HG03045 (cell line): ENCODE measurements at regions not wholly inside any gene's neighbourhood (a gene's known extent, or its start where the extent isn't known, plus 50 kb on each side); places are given as distances from the start of the nearest gene placed in this dataset.

Source experiments
- ATAC-seq: cut with Tn5 transposase; IDR thresholded peaks from one replicate; pipeline ENCODE4 v1.9.1; 2021; ENCODE audit warnings: mild to moderate bottlenecking, moderate library complexity; ENCODE audit not compliant: unreplicated experiment

DNA sequence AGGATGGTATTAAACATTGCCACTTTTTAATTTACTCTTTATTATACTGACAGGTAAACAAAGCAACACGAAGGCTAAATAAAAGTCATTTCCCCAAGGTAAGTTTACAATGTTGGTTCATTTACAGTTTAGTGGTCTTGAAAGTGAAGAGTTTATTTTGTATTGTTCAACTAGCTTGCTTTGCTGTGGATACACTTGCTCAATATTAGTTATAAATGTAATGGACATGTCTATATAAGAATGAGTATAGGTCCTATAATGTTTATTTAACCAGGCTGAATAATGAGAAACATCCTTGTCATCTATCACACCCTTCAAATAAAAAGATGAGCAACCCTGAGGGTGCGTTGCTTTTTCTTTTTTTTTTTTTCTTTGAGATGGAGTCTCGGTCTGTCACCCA is 1129.4 kb downstream of the TSN start:
- ATAC-seq, result no peak

DNA sequence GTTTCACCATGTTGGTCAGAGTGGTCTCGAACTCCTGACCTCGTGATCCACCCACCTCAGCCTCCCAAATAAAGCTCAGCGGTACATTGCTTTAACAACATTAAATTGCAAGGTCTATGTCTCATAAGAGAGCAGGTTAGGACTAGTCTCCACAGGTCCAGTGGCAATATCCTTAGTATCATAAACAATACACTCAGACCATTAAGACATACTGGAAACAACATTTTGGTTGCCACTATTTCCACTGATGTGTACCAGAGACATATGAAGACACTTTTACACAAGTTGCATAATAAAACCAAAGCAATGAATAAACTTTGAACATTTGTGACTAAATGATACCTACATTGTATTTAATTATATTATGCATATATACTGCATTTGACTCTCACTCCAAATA is 1130.0 kb downstream of the TSN start:
- no peak for ATAC-seq

DNA sequence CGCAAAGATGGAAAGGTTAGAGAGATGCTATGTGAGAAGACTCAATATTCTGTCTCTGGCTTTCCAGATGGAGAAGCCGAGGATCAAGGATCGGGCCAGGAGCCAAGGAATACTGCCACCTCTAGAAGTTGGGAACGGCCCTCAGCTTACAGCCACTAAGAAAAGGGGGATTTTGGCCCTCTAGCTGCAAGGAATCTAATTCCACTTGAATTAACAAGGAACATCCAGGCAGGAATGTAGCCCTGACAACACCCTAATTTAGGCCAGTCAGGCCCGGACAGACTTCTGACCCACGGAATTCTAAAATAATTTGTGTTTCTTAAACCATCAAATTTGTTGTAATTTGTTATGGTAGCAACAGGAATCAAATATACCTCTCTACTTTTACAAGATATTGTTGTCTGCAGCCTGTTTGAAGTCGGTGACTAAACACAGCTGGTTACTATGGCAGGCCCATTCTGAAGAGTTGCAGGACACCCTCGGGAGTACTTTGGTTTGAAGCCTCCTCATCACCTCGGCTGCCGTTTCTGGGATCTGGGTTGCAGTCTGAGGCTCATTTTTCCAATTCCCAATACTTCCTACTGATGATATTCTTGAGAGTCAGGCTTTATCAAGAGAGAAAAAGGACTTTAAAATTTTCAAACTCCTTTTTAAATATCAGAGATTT is 1131.2 kb downstream of the TSN start:
- no peak for ATAC-seq

DNA sequence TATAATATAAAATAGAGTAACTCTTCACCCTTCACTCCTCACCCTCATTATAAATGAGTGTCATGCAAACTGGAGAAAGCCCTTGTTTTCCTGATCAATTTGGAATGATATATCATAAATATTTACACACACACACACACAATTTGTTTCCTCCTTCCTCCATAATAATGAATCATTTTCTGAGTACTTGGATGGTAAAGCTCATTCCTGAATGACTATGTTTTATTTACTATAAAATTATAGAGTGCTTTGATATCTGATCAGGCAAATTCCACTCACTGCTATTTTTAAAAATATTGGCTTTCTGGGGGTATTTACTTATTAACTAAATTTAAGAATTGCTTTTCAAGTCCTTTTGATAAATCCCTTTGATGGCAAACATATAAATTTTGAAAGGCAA is 1125.5 kb upstream of the CNTNAP5 start:
- ATAC-seq, result no peak

DNA sequence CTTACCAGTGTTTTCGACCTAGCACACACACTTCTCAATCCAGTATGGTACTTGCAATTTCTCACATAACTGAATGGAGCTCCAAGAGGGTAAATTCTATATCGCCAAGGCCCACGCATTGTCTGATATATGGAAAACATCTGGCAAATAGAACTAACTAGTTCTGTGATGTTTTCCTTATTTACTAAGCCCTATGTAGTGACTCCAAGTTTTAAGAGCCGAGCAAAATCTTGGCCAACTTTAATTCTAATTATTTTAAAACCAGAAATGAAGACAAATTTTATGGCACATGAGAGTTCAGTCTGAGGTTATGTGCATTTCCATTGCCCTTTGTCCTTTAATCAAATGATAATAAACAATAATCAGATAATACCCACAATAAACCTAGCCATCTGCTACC is 1119.7 kb upstream of the CNTNAP5 start:
- ATAC-seq, result no peak

DNA sequence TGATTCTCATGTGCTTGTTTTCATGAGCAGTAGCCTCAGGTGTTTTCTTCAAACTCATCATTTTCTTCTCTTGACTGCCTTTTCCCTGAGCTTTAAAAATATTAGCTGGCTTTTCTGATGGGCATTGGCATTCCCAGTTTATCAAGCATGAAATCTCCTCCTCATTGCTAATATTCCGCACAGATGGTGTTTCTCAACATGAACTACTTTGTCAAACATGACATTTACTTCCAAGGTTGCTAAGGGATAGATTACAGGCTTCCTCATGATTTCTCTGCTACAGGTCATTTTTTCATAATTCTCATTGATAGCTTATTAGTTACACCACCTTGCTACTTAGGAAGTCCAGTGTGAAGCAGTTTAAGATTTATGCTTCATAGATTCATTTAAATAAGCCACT is 1116.9 kb upstream of the CNTNAP5 start:
- no peak for ATAC-seq

DNA sequence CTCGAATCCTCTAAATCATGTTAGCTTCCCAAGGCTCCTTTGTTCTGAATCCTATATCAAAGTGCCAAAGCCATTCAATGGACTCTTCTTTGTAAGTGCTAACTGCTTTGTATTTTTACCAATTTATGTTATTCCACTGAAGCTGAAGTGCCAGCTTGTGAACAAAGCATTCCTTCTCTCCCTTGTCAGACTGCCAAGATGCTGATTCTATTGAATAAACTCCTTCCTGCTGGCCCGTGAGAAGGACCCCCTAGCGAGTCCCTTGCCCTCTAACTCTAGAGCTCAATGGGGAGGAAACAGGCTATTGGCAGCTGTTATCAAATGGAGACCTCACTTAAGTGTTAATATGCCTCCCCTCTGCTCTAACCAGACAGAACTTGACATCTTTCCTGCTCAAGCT is 1097.9 kb upstream of the CNTNAP5 start:
- no peak for ATAC-seq

DNA sequence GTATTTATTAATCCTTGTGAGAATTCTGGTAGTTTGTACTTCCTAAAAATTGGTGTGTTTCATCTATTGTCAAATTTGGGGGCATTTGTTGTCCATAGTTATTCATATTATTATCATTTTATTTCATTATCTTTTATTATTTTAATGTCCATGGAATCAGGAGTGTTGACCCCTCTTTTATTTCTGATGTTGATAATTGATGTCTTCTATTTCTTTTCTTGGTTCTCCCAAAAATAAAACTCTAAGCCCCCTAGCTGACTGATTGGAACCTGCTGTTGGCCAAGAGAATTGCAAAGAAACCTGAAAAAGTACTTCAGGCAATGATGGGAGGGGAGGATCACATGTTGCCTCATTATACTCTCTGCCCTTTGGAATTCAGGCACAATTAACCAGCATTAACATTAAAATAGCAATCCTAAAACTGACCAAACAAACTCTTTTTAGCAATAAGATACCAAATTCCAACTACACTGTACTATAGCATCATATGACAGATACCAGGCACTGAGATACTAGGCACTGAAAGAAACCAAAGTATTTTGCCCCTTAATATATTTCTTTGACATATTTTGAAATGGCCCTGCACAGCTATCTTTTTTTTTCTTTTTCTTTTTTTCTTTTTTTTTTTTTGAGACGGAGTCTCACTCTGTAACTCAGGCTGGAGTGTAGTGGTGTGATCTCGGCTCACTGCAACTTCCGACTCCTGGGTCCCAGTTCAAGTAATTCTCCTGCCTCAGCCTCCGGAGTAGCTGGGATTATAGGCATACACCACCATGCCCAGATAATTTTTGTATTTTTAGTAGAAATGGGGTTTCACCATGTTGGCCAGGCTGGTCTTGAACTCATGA is 1097.2 kb upstream of the CNTNAP5 start:
- no peak for ATAC-seq

DNA sequence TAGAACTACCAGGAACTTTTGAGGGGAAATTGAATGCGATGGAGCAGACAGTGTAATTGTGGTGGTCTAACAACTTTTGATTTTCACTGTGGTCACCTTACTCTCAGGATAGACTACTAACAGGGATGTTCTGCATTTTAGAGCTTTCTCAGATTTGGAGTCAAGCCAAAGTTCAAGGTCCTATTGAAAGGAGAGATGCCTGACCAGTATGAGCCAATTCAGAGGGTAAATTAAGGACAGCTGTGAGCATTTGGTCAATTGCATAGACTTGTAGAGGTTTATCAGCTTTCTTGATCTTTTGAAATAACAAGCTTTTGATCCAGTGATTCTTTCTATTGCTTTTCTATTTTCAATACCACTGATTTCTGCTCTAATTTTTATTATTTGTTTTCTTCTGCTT is 1095.7 kb upstream of the CNTNAP5 start:
- no peak for ATAC-seq

DNA sequence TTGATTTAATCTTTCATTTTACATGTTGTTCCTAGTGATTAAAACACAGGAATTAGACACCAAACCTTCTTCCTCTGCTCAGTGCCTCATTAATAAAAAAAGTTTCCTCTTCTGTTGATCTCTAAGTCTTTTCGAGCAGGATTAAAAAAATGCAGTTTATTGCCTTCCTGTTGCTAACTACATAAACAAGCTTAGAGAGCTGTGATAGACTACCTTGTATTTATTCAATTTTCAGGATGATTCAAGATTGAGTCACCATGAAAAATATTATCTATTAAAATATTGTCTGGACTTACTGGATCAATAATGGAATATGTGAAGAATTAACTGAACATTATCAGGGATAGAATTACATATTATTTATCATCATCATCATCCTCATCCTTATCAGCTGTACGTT is 1089.6 kb upstream of the CNTNAP5 start:
- no peak for ATAC-seq

DNA sequence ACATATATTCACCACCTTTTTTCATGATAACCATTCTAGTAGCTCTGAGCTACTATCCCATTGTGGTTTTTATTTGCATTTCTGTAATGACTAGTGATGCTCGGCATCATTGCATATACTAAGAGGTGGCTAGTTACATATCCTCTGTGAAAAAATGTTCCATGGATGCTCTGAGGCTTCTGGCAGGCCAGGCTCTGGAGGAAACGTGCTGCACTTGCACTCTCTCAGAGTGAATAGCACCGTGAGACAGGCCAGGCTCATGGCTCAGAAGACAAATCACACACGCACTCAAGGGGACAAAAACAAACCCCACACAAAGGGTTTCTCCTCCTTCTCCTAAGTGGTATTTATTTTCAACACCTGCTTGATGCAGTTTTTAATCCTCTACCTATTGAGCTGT is 1085.3 kb upstream of the CNTNAP5 start:
- no peak for ATAC-seq

DNA sequence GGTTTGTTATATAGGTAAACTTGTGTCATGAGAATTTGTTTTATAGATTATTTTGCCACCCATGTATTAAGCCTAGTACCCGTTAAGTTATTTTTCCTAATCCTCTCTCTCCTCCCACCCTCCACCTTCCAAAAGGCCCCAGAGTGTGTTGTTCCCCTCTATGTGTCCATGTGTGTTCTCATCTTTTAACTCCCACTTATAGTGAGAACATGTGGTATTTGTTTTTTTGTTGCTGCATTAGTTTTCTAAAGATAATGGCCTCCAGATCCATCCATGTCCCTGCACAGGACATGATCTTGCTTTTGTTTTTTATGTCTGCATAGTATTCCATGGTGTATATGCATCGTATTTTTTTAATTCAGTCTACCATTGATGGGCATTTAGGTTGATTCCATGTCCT is 1075.6 kb upstream of the CNTNAP5 start:
- no peak for ATAC-seq

DNA sequence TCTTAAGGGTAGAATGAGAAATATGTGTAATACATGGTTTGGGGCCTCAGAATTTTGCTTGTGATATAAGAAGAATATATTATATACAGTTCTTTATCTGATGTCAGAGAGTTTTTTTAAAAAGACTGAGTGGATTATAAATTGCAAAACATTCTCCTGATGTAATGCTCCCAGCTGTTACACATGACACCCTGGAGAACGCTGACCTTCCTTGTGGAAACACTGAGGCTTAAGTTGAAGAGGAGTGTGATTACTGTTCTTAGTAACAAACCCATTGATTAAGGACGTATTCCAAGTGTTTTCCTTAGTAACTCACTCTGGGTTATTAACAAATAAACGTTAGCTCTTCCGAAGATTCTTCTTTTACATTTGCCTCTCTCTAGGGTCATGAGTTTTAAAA is 1069.3 kb upstream of the CNTNAP5 start:
- ATAC-seq, result no peak

DNA sequence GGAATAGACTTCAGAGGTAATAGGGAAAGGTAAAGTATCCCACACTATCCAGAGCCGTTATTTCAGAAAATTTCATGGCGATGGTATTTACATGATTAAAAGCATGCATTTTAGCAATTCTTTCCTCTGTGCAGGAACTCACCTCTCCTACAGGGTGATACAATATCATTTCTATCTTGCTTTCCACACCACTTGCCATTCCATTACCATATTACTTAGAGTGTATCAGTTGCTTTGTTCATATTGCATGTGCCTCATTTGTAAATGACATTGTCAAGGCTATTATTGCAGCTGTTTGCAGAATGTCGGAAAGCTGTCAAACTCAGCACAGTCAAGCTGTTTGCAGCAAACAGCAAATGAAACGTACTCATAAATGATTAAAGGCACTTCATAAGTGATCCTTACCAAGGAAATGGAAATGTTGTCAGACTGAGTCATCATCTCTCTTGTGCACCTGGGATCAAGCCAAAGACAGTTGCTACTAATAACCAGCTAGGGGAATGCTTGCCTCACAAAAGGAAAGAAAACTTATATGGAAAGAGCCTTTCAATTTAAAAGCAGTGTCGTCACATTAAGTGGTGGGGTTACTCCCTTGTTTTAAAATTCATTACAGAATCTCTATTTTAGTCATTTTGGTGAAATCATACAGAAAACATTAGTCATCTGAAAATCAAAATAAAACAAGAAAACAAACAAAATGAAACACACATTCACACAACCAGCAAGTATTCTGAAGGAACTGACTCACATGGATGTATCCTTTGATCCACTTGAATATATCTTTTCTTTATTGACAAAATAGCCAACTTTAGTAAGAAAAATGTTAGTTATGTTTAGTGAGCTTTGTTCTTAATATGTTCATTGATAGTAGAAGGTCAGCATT is 1064.1 kb upstream of the CNTNAP5 start:
- no peak for ATAC-seq

DNA sequence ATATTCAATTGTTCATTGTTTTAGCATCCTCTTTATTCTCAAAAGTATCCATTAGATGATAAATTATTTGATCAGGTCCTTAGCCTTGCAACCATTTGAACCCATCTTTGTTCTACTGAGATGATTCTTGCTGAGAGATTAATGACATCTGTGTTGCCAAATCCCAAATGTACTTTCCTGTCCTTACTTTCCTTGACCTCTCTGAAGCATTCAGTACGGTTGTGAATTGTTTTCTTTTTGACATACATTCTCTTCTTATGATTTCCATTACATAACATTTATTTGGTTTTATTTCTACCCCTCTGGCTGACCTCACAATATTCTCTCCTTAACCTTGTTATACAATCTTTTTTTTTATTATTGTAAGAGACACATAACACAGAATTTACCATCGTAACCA is 1058.6 kb upstream of the CNTNAP5 start:
- ATAC-seq, result no peak

DNA sequence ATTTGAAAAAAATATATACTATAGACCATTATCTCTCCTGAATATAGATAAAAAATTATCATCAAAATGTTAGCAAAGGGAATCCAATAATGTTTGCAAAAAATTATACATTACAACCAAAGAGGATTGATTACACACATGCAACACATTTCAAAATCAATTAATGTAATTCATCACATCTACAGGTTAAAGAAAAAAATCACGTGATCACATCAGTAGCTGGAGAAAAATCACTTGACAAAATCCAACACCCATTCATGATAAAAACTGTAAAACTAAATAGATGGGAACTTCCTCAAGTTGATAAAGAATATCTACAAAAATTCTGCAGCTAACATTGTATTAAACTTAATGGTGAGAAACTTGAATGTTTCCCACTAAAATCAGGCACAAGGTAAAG is 1047.5 kb upstream of the CNTNAP5 start:
- no peak for ATAC-seq

DNA sequence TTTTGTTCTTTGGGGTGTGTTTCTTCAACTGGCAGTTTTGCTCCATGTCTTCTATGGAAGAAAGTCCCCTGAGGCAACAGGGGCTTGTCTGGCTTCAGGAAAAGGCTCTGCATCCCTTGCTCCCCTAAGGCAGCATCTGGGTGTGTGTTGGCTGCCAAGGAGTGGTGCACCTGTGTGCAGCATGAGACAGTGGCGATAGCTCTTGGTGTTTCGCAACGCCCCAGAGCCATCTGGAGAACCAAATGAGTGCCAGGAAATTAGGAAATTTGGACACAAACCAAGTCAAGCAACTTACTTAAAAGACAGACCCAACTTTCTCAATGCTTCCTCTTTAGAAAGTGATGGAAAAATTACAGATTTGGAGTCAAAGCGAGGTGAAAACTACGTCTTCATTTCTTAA is 1044.4 kb upstream of the CNTNAP5 start:
- no peak for ATAC-seq

DNA sequence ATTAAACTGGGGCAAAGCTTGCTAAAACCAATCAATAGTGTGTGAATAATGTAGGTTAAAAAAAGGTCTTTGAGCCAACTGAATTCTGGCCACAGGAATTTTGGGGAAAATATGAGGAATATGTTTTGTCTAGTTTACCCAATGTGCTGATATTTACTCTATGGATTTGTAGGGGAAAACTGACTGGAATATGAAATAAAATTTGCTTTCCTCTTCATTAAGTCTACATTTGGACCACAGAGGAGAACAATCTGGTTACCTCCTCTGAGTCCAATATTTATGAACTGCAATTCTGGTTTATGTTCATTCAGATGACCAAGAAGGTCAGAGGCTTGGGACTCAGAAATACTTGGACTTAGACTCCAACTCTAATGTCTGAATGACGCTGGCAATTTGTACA is 1042.2 kb upstream of the CNTNAP5 start:
- no peak for ATAC-seq

DNA sequence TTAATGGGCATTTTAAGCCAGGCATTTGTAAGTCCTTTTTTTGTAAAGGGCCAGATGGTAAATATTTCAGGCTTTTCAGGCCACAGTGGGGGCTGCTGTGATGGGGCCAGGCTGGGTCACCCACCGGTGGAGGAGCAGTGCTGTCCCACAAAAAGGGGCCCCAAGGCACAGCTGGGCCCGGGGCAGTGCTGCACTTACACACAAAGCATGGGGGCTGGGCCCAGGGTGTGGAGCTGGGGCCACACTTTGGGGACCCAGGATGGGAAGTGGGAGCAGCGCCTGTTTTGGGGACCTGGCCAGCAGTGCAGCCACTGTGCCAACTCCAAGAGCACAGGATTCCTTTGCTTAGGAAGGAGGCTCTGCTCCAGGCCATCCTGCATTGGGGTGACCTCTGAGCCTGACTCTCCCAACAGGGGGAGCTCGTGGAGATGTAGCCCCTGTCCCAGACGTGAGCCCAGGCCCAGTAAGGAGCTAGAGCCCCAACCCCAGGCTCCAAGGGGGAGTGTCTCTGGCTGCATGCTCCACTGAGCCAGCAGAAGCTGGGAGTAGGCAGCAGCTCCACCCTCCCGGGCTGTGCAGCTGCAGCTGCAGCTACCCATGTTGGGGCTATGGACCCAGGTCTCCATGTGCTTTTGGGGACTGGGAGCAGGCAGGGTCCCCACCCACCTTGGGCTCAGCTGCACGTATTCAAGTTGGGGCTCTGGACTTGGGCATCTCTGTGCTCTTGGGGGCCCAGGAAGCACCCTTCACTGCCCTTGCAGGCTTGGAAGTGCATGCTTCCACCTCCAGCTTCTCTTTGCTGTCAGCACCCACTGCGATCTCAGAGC is 1036.5 kb upstream of the CNTNAP5 start:
- no peak for ATAC-seq

DNA sequence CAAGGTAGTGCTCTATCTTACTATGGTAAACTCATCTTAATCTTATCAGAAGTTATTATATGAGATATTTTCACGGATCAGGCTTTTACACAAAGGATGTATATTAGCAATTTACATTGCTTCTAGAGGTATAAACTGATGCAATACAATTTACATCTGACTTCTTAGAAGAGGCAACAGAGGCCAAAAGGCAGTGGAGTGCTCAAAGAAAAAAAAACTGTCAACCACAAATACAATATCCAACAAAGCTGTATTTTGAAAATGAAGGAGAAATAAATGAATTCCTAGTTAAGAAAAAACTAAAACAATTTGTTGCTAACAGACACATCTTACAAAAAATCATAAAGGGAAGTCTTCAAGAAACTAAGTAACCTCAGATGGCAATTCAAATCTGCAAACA is 1031.5 kb upstream of the CNTNAP5 start:
- no peak for ATAC-seq

DNA sequence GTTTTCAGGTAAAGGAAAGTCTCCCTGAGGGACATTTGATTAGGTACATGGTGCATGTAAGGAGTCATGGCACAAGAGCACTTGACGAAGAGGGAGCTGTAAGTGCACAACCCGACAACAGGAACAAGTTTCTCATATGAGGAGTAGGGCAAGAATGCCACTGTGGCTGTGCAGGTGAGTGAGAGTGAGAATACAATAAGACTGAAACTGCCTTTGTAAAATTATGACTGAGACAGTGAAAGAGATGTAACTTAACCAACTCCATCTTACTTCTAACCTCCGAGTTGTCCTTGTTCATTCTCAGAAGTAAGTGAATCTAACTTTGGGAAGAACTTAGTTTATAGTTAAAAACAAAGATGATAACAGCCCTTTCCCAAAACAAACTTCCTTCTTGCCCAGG is 1025.8 kb upstream of the CNTNAP5 start:
- ATAC-seq, result no peak
